Mesothelial cell of epicardium (in vitro differentiated cells): ENCODE measurements at regions not wholly inside any gene's neighbourhood (a gene's known extent, or its start where the extent isn't known, plus 50 kb on each side); places are given as distances from the start of the nearest gene placed in this dataset.

Source experiments
- DNase-seq, 2 experiments: peaks; one replicate each; pipeline ENCODE4 v3.0.0; 2021; ENCODE audit warnings: low spot score in 2 of 2; ENCODE audit not compliant: unreplicated experiment in 2 of 2
- H3K27ac Mint-ChIP-seq: 2 replicates; pipeline ENCODE4 v1.8.0; 2021; ENCODE audit warnings: mixed read lengths
- H3K27me3 Mint-ChIP-seq: 2 replicates; pipeline ENCODE4 v1.8.0; 2021; ENCODE audit warnings: low read depth, mixed read lengths
- H3K36me3 Mint-ChIP-seq: 2 replicates; pipeline ENCODE4 v1.8.0; 2021; ENCODE audit warnings: mixed read lengths
- H3K4me1 Mint-ChIP-seq: 2 replicates; pipeline ENCODE4 v1.8.0; 2021; ENCODE audit warnings: mixed read lengths
- H3K4me3 Mint-ChIP-seq: 2 replicates; pipeline ENCODE4 v1.8.0; 2021; ENCODE audit warnings: mild to moderate bottlenecking, moderate library complexity, mixed read lengths
- H3K9me3 Mint-ChIP-seq: 2 replicates; pipeline ENCODE4 v1.8.0; 2021; ENCODE audit warnings: mixed read lengths
- CTCF ChIP-seq: fragments of 200-600 bp; sonication (generic); IDR thresholded peaks from one replicate; pipeline ENCODE4 v1.5.0; 2021; ENCODE audit warnings: antibody characterized with exemption; ENCODE audit not compliant: unreplicated experiment

- no peak overlapping the region for H3K4me3 Mint-ChIP-seq
- H3K9me3 Mint-ChIP-seq = no peaks in the 10 kb centered on the region
- H3K36me3 Mint-ChIP-seq = no peaks in the 10 kb centered on the region
- H3K27me3 Mint-ChIP-seq = peaks cover 55% of the 10 kb centered on the region
- H3K4me1 Mint-ChIP-seq = no peaks in the 10 kb centered on the region
- DNase-seq = no peak
- H3K27ac Mint-ChIP-seq = no peak overlapping the region
- no peak for TF ChIP-seq CTCF
These were observed 270.5 kb downstream of the ARRDC4 start for GRCh38 chr15:98230975-98231374.

GRCh38 chr15:98231696-98232440 is 271.4 kb downstream of the ARRDC4 start:
- no peaks in the 10 kb centered on the region for H3K9me3 Mint-ChIP-seq
- no peaks in the 10 kb centered on the region for H3K4me1 Mint-ChIP-seq
- TF ChIP-seq CTCF = no peak
- H3K36me3 Mint-ChIP-seq = no peaks in the 10 kb centered on the region
- no peak overlapping the region for H3K27ac Mint-ChIP-seq
- no peak for DNase-seq
- no peak overlapping the region for H3K4me3 Mint-ChIP-seq
- peaks cover 54% of the 10 kb centered on the region for H3K27me3 Mint-ChIP-seq

- Mint-ChIP-seq H3K4me3 (no peak overlapping the region), H3K27me3 (peaks cover 52% of the 10 kb centered on the region), H3K9me3 (no peaks in the 10 kb centered on the region), H3K4me1 (no peaks in the 10 kb centered on the region), H3K27ac (no peak overlapping the region), H3K36me3 (no peaks in the 10 kb centered on the region)
- DNase-seq = no peak
- TF ChIP-seq CTCF = no peak
These were observed 272.3 kb downstream of the ARRDC4 start for GRCh38 chr15:98232761-98233160.

GRCh38 chr15:98233873-98234272 is 273.4 kb downstream of the ARRDC4 start:
- no peak for TF ChIP-seq CTCF

GRCh38 chr15:98240303-98240702 is 279.8 kb downstream of the ARRDC4 start:
- Mint-ChIP-seq H3K27me3 (peaks cover 36% of the 10 kb centered on the region), H3K4me3 (no peak overlapping the region)
- TF ChIP-seq CTCF = no peak

More at GRCh38 chr15:98233873-98234272, 273.4 kb downstream of the ARRDC4 start:
- no peak overlapping the region for H3K27ac Mint-ChIP-seq
- no peaks in the 10 kb centered on the region for H3K36me3 Mint-ChIP-seq
- no peak overlapping the region for H3K4me3 Mint-ChIP-seq
- H3K4me1 Mint-ChIP-seq = no peaks in the 10 kb centered on the region
- H3K9me3 Mint-ChIP-seq = no peaks in the 10 kb centered on the region
- peaks cover 52% of the 10 kb centered on the region for H3K27me3 Mint-ChIP-seq
- no peak for DNase-seq

More at GRCh38 chr15:98240303-98240702, 279.8 kb downstream of the ARRDC4 start:
- Mint-ChIP-seq H3K27ac (no peak overlapping the region), H3K36me3 (no peaks in the 10 kb centered on the region), H3K4me1 (no peaks in the 10 kb centered on the region), H3K9me3 (no peaks in the 10 kb centered on the region)
- no peak for DNase-seq
